Mammary epithelial cell (primary cell): ENCODE measurements at regions not wholly inside any gene's neighbourhood (a gene's known extent, or its start where the extent isn't known, plus 50 kb on each side); places are given as distances from the start of the nearest gene placed in this dataset.

ENCODE experiments used
- EZH2 ChIP-seq: IDR thresholded peaks from 2 replicates; pipeline ENCODE4 v1.6.1; 2012; ENCODE audit warnings: low read length, inconsistent platforms, borderline replicate concordance
- TF ChIP-seq, protein P1 (sequence below), 2 donors: IDR thresholded peaks in 1 of 2; conservative IDR thresholded peaks in 1 of 2; 2 replicates each; pipeline ENCODE4 v1.5.1; 2011 to 2012; ENCODE audit warnings: inconsistent platforms in 2 of 2, low read length in 2 of 2, mild to moderate bottlenecking in 2 of 2, control low read depth in 1 of 2, low read depth in 1 of 2; ENCODE audit not compliant: insufficient read depth in 1 of 2; ENCODE audit errors: extremely low read depth in 1 of 2

DNA sequence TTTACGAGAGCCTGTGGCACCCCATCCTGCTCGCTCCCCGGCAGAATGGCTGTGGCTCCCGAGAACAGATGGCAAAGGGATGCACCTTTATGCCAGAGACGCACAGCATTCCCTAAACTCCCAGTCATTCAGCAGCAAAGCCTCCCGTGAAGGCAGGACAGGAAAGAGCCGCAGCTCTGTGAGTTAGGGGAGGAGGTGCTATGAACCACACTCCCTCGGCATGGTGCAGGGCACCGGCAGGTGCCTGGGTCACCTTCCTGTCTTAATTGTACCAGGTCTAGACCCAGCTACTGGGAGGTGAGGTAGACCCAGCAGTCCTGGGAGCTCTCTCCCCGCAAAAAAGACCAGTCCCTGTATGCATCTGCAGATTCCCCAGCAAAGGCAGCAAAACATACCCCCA, 149.8 kb downstream of the TWIST2 start:
- TF ChIP-seq, protein P1, sequence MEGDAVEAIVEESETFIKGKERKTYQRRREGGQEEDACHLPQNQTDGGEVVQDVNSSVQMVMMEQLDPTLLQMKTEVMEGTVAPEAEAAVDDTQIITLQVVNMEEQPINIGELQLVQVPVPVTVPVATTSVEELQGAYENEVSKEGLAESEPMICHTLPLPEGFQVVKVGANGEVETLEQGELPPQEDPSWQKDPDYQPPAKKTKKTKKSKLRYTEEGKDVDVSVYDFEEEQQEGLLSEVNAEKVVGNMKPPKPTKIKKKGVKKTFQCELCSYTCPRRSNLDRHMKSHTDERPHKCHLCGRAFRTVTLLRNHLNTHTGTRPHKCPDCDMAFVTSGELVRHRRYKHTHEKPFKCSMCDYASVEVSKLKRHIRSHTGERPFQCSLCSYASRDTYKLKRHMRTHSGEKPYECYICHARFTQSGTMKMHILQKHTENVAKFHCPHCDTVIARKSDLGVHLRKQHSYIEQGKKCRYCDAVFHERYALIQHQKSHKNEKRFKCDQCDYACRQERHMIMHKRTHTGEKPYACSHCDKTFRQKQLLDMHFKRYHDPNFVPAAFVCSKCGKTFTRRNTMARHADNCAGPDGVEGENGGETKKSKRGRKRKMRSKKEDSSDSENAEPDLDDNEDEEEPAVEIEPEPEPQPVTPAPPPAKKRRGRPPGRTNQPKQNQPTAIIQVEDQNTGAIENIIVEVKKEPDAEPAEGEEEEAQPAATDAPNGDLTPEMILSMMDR (conservative IDR thresholded peaks at IDR 0.05 in 1 of 2, IDR thresholded peaks at IDR 0.05 in 1 of 2; ENCODE audit: extremely low read depth in 1 of 2, insufficient read depth in 1 of 2, low read depth in 1 of 2, low read length in 2 of 2) = no peak
- no peak for TF ChIP-seq EZH2
